Stomach (tissue), 4 donors: ENCODE measurements at regions not wholly inside any gene's neighbourhood (a gene's known extent, or its start where the extent isn't known, plus 50 kb on each side); places are given as distances from the start of the nearest gene placed in this dataset.

Source experiments
- EP300 ChIP-seq: sonication (generic); formaldehyde crosslinking; IDR thresholded peaks from one replicate; pipeline ENCODE4 v1.6.1; 2017; ENCODE audit warnings: antibody characterized with exemption
- POLR2A ChIP-seq, 4 donors: fragments of 450-650 bp; IDR thresholded peaks; one replicate each; pipeline ENCODE4 v1.6.1; 2016; ENCODE audit warnings: antibody characterized with exemption in 4 of 4, control low read depth in 2 of 4, mild to moderate bottlenecking in 1 of 4, moderate library complexity in 1 of 4
- TF ChIP-seq, protein P1 (sequence below), 7 experiments: fragments of 450-650 bp in 4 of 7; fragments of 200-600 bp in 3 of 7; sonication (generic) in 3 of 7; IDR thresholded peaks; one replicate each; pipeline ENCODE4 v1.5.1; 2016 to 2019; ENCODE audit warnings: antibody characterized with exemption in 7 of 7, control low read depth in 2 of 7, mild to moderate bottlenecking in 1 of 7

- TF ChIP-seq, protein P1, sequence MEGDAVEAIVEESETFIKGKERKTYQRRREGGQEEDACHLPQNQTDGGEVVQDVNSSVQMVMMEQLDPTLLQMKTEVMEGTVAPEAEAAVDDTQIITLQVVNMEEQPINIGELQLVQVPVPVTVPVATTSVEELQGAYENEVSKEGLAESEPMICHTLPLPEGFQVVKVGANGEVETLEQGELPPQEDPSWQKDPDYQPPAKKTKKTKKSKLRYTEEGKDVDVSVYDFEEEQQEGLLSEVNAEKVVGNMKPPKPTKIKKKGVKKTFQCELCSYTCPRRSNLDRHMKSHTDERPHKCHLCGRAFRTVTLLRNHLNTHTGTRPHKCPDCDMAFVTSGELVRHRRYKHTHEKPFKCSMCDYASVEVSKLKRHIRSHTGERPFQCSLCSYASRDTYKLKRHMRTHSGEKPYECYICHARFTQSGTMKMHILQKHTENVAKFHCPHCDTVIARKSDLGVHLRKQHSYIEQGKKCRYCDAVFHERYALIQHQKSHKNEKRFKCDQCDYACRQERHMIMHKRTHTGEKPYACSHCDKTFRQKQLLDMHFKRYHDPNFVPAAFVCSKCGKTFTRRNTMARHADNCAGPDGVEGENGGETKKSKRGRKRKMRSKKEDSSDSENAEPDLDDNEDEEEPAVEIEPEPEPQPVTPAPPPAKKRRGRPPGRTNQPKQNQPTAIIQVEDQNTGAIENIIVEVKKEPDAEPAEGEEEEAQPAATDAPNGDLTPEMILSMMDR (IDR thresholded peaks at IDR 0.05): no peak
- TF ChIP-seq POLR2A (IDR thresholded peaks at IDR 0.05) (no peak), EP300 (no peak)
These were observed 252.5 kb downstream of the BCOR start for GRCh38 chrX:39845233-39845632.
